OCI-LY1 (cell line): ENCODE measurements at regions not wholly inside any gene's neighbourhood (a gene's known extent, or its start where the extent isn't known, plus 50 kb on each side); places are given as distances from the start of the nearest gene placed in this dataset.

Experiments
- H2AFZ ChIP-seq: fragments of 200-600 bp; sonication (generic), shearing (Covaris generic); 2 replicates; pipeline ENCODE4 v1.6.0; 2014; ENCODE audit warnings: antibody characterized with exemption, mild to moderate bottlenecking, low read length
- H3F3A ChIP-seq: fragments of 200-600 bp; sonication (generic), shearing (Covaris generic); 2 replicates; pipeline ENCODE4 v1.6.0; 2014; ENCODE audit warnings: mild to moderate bottlenecking, antibody characterized with exemption, low read length, moderate library complexity; ENCODE audit not compliant: insufficient read depth
- H3K27ac ChIP-seq: fragments of 200-600 bp; sonication (generic); 2 replicates; pipeline ENCODE4 v1.5.1; 2014; ENCODE audit warnings: low read length, mixed run types, mild to moderate bottlenecking, low read depth; ENCODE audit not compliant: poor library complexity, severe bottlenecking
- H3K27me3 ChIP-seq: fragments of 200-600 bp; sonication (generic); 2 replicates; pipeline ENCODE4 v1.6.0; 2014; ENCODE audit warnings: antibody characterized with exemption, mild to moderate bottlenecking, low read length, moderate library complexity; ENCODE audit not compliant: insufficient read depth
- H3K36me3 ChIP-seq: fragments of 200-600 bp; sonication (generic); 2 replicates; pipeline ENCODE4 v1.6.1; 2014; ENCODE audit warnings: mild to moderate bottlenecking, antibody characterized with exemption, low read length, moderate library complexity, mixed read lengths; ENCODE audit not compliant: insufficient read depth
- H3K4me1 ChIP-seq: fragments of 200-600 bp; sonication (generic); 2 replicates; pipeline ENCODE4 v1.5.1; 2014; ENCODE audit warnings: mild to moderate bottlenecking, low read length, moderate library complexity; ENCODE audit not compliant: insufficient read depth, severe bottlenecking
- H3K4me2 ChIP-seq: fragments of 200-600 bp; sonication (generic), shearing (Covaris generic); 2 replicates; pipeline ENCODE4 v1.6.1; 2014; ENCODE audit warnings: low read length
- H3K4me3 ChIP-seq: fragments of 200-600 bp; sonication (generic); 2 replicates; pipeline ENCODE4 v1.5.1; 2014; ENCODE audit warnings: low read length, low read depth, mild to moderate bottlenecking, mixed read lengths; ENCODE audit not compliant: poor library complexity, severe bottlenecking
- H3K79me2 ChIP-seq: fragments of 200-600 bp; shearing (Covaris generic); 2 replicates; pipeline ENCODE4 v1.6.1; 2016; ENCODE audit warnings: mixed run types, low read length, mixed read lengths; ENCODE audit not compliant: insufficient read depth
- H3K9ac ChIP-seq: fragments of 200-600 bp; sonication (generic), shearing (Covaris generic); 2 replicates; pipeline ENCODE4 v1.6.1; 2014; ENCODE audit warnings: mild to moderate bottlenecking, low read length, mixed read lengths
- H3K9me2 ChIP-seq: fragments of 200-600 bp; sonication (generic), shearing (Covaris generic); 2 replicates; pipeline ENCODE4 v1.6.1; 2014; ENCODE audit warnings: low read depth, mild to moderate bottlenecking, low read length, mixed read lengths
- H3K9me3 ChIP-seq: fragments of 200-600 bp; shearing (Covaris generic); 2 replicates; pipeline ENCODE4 v1.6.1; 2014; ENCODE audit warnings: low read length, mixed read lengths
- H4K20me1 ChIP-seq: fragments of 200-600 bp; sonication (generic), shearing (Covaris generic); 2 replicates; pipeline ENCODE4 v1.6.0; 2016; ENCODE audit warnings: mild to moderate bottlenecking, low read length; ENCODE audit not compliant: insufficient read depth
- EZH2 ChIP-seq: fragments of 200-600 bp; sonication (generic), shearing (Covaris generic); IDR thresholded peaks from 2 replicates; pipeline ENCODE4 v1.8.0; 2017; ENCODE audit warnings: borderline replicate concordance, mixed run types, mild to moderate bottlenecking, antibody characterized with exemption, low read length, moderate library complexity, mixed read lengths
- TF ChIP-seq, protein P1 (sequence below): fragments of 200-600 bp; sonication (generic), shearing (Covaris generic); IDR thresholded peaks from 2 replicates; pipeline ENCODE4 v1.5.1; 2017; ENCODE audit warnings: mild to moderate bottlenecking, antibody characterized with exemption, low read length, moderate library complexity, mixed read lengths

- TF ChIP-seq, protein P1, sequence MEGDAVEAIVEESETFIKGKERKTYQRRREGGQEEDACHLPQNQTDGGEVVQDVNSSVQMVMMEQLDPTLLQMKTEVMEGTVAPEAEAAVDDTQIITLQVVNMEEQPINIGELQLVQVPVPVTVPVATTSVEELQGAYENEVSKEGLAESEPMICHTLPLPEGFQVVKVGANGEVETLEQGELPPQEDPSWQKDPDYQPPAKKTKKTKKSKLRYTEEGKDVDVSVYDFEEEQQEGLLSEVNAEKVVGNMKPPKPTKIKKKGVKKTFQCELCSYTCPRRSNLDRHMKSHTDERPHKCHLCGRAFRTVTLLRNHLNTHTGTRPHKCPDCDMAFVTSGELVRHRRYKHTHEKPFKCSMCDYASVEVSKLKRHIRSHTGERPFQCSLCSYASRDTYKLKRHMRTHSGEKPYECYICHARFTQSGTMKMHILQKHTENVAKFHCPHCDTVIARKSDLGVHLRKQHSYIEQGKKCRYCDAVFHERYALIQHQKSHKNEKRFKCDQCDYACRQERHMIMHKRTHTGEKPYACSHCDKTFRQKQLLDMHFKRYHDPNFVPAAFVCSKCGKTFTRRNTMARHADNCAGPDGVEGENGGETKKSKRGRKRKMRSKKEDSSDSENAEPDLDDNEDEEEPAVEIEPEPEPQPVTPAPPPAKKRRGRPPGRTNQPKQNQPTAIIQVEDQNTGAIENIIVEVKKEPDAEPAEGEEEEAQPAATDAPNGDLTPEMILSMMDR, result no peak
- no peak overlapping the region for H2AFZ ChIP-seq
- no peaks in the 10 kb centered on the region for H3K79me2 ChIP-seq
- H4K20me1 ChIP-seq, result no peaks in the 10 kb centered on the region
- H3K9me2 ChIP-seq, result no peaks in the 10 kb centered on the region
- H3K36me3 ChIP-seq, result no peaks in the 10 kb centered on the region
- H3K9me3 ChIP-seq, result no peaks in the 10 kb centered on the region
- no peak overlapping the region for H3K4me3 ChIP-seq
- no peak overlapping the region for H3K9ac ChIP-seq
- no peaks in the 10 kb centered on the region for H3K27me3 ChIP-seq
- no peaks in the 10 kb centered on the region for H3K4me1 ChIP-seq
- H3K4me2 ChIP-seq, result no peak overlapping the region
- no peak overlapping the region for H3K27ac ChIP-seq
- no peaks in the 10 kb centered on the region for H3F3A ChIP-seq
Measured at GRCh38 chr13:34634448-34634847, 307.6 kb upstream of the NBEA start.

GRCh38 chr13:34637138-34637537, 304.9 kb upstream of the NBEA start:
- Histone ChIP-seq H3K4me2 (no peak overlapping the region), H3F3A (no peaks in the 10 kb centered on the region), H3K9me3 (no peaks in the 10 kb centered on the region), H3K9ac (no peak overlapping the region), H3K79me2 (no peaks in the 10 kb centered on the region), H4K20me1 (no peaks in the 10 kb centered on the region), H3K9me2 (no peaks in the 10 kb centered on the region), H3K27me3 (no peaks in the 10 kb centered on the region), H3K4me1 (no peaks in the 10 kb centered on the region), H3K4me3 (no peak overlapping the region), H2AFZ (no peak overlapping the region), H3K36me3 (no peaks in the 10 kb centered on the region), H3K27ac (no peak overlapping the region)
- TF ChIP-seq, protein P1, result no peak
- no peak for TF ChIP-seq EZH2

GRCh38 chr13:34637636-34638035, 304.4 kb upstream of the NBEA start:
- no peak overlapping the region for H3K9ac ChIP-seq
- no peaks in the 10 kb centered on the region for H3F3A ChIP-seq
- H3K4me1 ChIP-seq, result no peaks in the 10 kb centered on the region
- H3K9me2 ChIP-seq, result no peaks in the 10 kb centered on the region
- no peak overlapping the region for H2AFZ ChIP-seq
- no peak overlapping the region for H3K4me2 ChIP-seq
- H3K4me3 ChIP-seq, result no peak overlapping the region
- H3K27me3 ChIP-seq, result no peaks in the 10 kb centered on the region
- H4K20me1 ChIP-seq, result no peaks in the 10 kb centered on the region
- no peak for TF ChIP-seq EZH2
- H3K27ac ChIP-seq, result no peak overlapping the region
- H3K9me3 ChIP-seq, result no peaks in the 10 kb centered on the region
- no peaks in the 10 kb centered on the region for H3K36me3 ChIP-seq
- no peaks in the 10 kb centered on the region for H3K79me2 ChIP-seq

GRCh38 chr13:34638897-34639296, 303.2 kb upstream of the NBEA start:
- no peaks in the 10 kb centered on the region for H4K20me1 ChIP-seq
- no peak overlapping the region for H3K4me3 ChIP-seq
- no peak overlapping the region for H2AFZ ChIP-seq
- no peaks in the 10 kb centered on the region for H3K4me1 ChIP-seq
- no peaks in the 10 kb centered on the region for H3K9me3 ChIP-seq
- no peaks in the 10 kb centered on the region for H3K9me2 ChIP-seq
- H3K27me3 ChIP-seq, result no peaks in the 10 kb centered on the region
- no peak overlapping the region for H3K4me2 ChIP-seq
- no peaks in the 10 kb centered on the region for H3K79me2 ChIP-seq
- H3K36me3 ChIP-seq, result no peaks in the 10 kb centered on the region
- no peaks in the 10 kb centered on the region for H3F3A ChIP-seq
- H3K27ac ChIP-seq, result no peak overlapping the region
- no peak overlapping the region for H3K9ac ChIP-seq
- TF ChIP-seq, protein P1, result no peak
- TF ChIP-seq EZH2, result no peak
